HEK293T (cell line): ENCODE measurements at regions not wholly inside any gene's neighbourhood (a gene's known extent, or its start where the extent isn't known, plus 50 kb on each side); places are given as distances from the start of the nearest gene placed in this dataset.

ENCODE experiments used
- ARNT ChIP-seq: fragments of 450-650 bp; IDR thresholded peaks from 2 replicates; pipeline ENCODE4 v1.6.1; 2017; ENCODE audit warnings: mild to moderate bottlenecking
- BHLHE40 ChIP-seq: fragments of 450-650 bp; IDR thresholded peaks from 2 replicates; pipeline ENCODE4 v1.6.1; 2016; ENCODE audit warnings: mild to moderate bottlenecking, moderate library complexity, borderline replicate concordance
- FOXA1 ChIP-seq: fragments of 450-650 bp; IDR thresholded peaks from 2 replicates; pipeline ENCODE4 v1.6.1; 2016; ENCODE audit warnings: mild to moderate bottlenecking
- FOXK2 ChIP-seq: fragments of 450-650 bp; IDR thresholded peaks from 2 replicates; pipeline ENCODE4 v1.6.1; 2016; ENCODE audit warnings: mild to moderate bottlenecking
- FOXM1 ChIP-seq: fragments of 450-650 bp; IDR thresholded peaks from 2 replicates; pipeline ENCODE4 v1.6.1; 2017; ENCODE audit warnings: mild to moderate bottlenecking, borderline replicate concordance
- HDGF ChIP-seq: fragments of 450-650 bp; IDR thresholded peaks from 2 replicates; pipeline ENCODE4 v1.6.1; 2017; ENCODE audit warnings: antibody characterized with exemption, borderline replicate concordance
- NFRKB ChIP-seq: fragments of 450-650 bp; IDR thresholded peaks from 2 replicates; pipeline ENCODE4 v1.6.1; 2016; ENCODE audit warnings: mild to moderate bottlenecking, moderate library complexity
- SP1 ChIP-seq: fragments of 450-650 bp; IDR thresholded peaks from 2 replicates; pipeline ENCODE4 v1.6.1; 2017
- SUZ12 ChIP-seq: fragments of 450-650 bp; IDR thresholded peaks from 2 replicates; pipeline ENCODE4 v1.6.1; 2016; ENCODE audit warnings: mild to moderate bottlenecking
- TARDBP ChIP-seq: fragments of 450-650 bp; IDR thresholded peaks from 2 replicates; pipeline ENCODE4 v1.6.1; 2016
- ZNF384 ChIP-seq: fragments of 450-650 bp; IDR thresholded peaks from 2 replicates; pipeline ENCODE4 v1.6.1; 2016
- TF ChIP-seq, protein P1 (sequence below): fragments of 450-650 bp; IDR thresholded peaks from 2 replicates; pipeline ENCODE4 v1.6.1; 2016

DNA sequence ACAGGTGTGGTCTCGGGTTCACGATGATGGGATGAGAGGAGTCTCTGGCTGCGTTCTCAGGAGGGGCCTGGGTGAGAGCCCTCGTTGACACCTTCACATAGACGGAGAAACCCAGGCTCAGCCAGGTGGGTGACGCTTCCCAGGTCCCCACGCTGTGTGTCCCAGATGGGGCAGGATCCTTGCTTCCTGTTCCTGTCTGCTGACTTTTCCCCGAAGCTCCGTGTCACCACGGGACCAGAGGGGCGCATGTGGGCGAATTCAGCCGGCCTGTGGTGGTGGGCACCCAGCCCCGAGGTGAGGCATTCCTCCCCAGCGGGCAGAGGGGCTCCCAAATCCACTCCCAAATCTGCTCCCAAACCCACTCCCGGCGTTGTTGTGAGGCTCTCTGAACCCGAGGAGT is 732.8 kb downstream of the BRD1 start:
- no peak for TF ChIP-seq SUZ12
- TF ChIP-seq FOXK2: no peak
- TF ChIP-seq FOXM1: no peak
- TF ChIP-seq ZNF384: no peak
- no peak for TF ChIP-seq BHLHE40
- TF ChIP-seq, protein P1, sequence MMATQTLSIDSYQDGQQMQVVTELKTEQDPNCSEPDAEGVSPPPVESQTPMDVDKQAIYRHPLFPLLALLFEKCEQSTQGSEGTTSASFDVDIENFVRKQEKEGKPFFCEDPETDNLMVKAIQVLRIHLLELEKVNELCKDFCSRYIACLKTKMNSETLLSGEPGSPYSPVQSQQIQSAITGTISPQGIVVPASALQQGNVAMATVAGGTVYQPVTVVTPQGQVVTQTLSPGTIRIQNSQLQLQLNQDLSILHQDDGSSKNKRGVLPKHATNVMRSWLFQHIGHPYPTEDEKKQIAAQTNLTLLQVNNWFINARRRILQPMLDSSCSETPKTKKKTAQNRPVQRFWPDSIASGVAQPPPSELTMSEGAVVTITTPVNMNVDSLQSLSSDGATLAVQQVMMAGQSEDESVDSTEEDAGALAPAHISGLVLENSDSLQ: no peak
- TF ChIP-seq TARDBP: no peak
- no peak for TF ChIP-seq FOXA1
- no peak for TF ChIP-seq SP1
- TF ChIP-seq ARNT: no peak
- no peak for TF ChIP-seq HDGF
- TF ChIP-seq NFRKB: no peak
